Upper lobe of right lung (tissue), 1 donor: ENCODE measurements at regions not wholly inside any gene's neighbourhood (a gene's known extent, or its start where the extent isn't known, plus 50 kb on each side); places are given as distances from the start of the nearest gene placed in this dataset.

Experiments
- ATAC-seq: fragments of 200-7000 bp; cut with Tn5 transposase; one replicate; pipeline ENCODE4 v1.9.1; 2020; ENCODE audit warnings: mild to moderate bottlenecking, moderate library complexity
- DNase-seq: peaks from one replicate; pipeline ENCODE4 v3.0.0-alpha.2; 2020
- H3K27ac ChIP-seq: fragments of 200-600 bp; one replicate; pipeline ENCODE4 v1.8.0; 2022
- H3K27me3 ChIP-seq: fragments of 200-600 bp; one replicate; pipeline ENCODE4 v1.8.0; 2022; ENCODE audit warnings: mild to moderate bottlenecking
- H3K36me3 ChIP-seq: fragments of 200-600 bp; one replicate; pipeline ENCODE4 v1.8.0; 2022
- H3K4me1 ChIP-seq: fragments of 200-600 bp; one replicate; pipeline ENCODE4 v1.8.0; 2022
- H3K4me3 ChIP-seq: fragments of 200-600 bp; one replicate; pipeline ENCODE4 v1.8.0; 2022; ENCODE audit warnings: mild to moderate bottlenecking
- H3K9me3 ChIP-seq: fragments of 200-600 bp; one replicate; pipeline ENCODE4 v1.8.0; 2022
- CTCF ChIP-seq: fragments of 200-600 bp; IDR thresholded peaks from one replicate; pipeline ENCODE4 v1.8.0; 2022; ENCODE audit warnings: antibody characterized with exemption
- intact Hi-C: fragments of 100-400 bp; cut with DNase I; formaldehyde crosslinking; loops from one replicate; pipeline ENCODE4 v1.11.0; 2022
- donor health status: DM: no; HTN: yes; CAD: no; lungs with severe emphysema.

- no peaks in the 10 kb centered on the region for H3K9me3 ChIP-seq
- H3K27me3 ChIP-seq: no peaks in the 10 kb centered on the region
- no peak for TF ChIP-seq CTCF
- H3K4me1 ChIP-seq: no peaks in the 10 kb centered on the region
- intact Hi-C loops: no loop called here
- H3K36me3 ChIP-seq: no peaks in the 10 kb centered on the region
- no peak overlapping the region for H3K27ac ChIP-seq
- no peak for ATAC-seq
- H3K4me3 ChIP-seq: no peak overlapping the region
- DNase-seq: no peak
Observed at GRCh38 chr13:105573136-105573535, 962.3 kb downstream of the EFNB2 start.

GRCh38 chr13:105572401-105572800 is 963.1 kb downstream of the EFNB2 start:
- intact Hi-C loops: no loop called here
- DNase-seq (no peak), ATAC-seq (no peak)
- Histone ChIP-seq H3K27me3 (no peaks in the 10 kb centered on the region), H3K27ac (no peak overlapping the region), H3K4me1 (no peaks in the 10 kb centered on the region), H3K36me3 (no peaks in the 10 kb centered on the region), H3K4me3 (no peak overlapping the region), H3K9me3 (no peaks in the 10 kb centered on the region)
- no peak for TF ChIP-seq CTCF

GRCh38 chr13:105569816-105570215 is 965.6 kb downstream of the EFNB2 start:
- H3K9me3 ChIP-seq: no peaks in the 10 kb centered on the region
- H3K27me3 ChIP-seq: no peaks in the 10 kb centered on the region
- intact Hi-C loops: no loop called here
- no peak for ATAC-seq
- H3K4me1 ChIP-seq: no peaks in the 10 kb centered on the region
- no peak for TF ChIP-seq CTCF
- H3K36me3 ChIP-seq: no peaks in the 10 kb centered on the region
- no peak overlapping the region for H3K27ac ChIP-seq
- no peak for DNase-seq
- H3K4me3 ChIP-seq: no peak overlapping the region

GRCh38 chr13:105567951-105568525 is 967.4 kb downstream of the EFNB2 start:
- Histone ChIP-seq H3K27ac (no peak overlapping the region), H3K9me3 (no peaks in the 10 kb centered on the region), H3K4me3 (no peak overlapping the region), H3K36me3 (no peaks in the 10 kb centered on the region), H3K27me3 (no peaks in the 10 kb centered on the region), H3K4me1 (no peaks in the 10 kb centered on the region)
- intact Hi-C loops: no loop called here
- no peak for TF ChIP-seq CTCF
- ATAC-seq (peak; percentile 83), DNase-seq (no peak)

- Histone ChIP-seq H3K27ac (no peak overlapping the region), H3K9me3 (no peaks in the 10 kb centered on the region), H3K27me3 (no peaks in the 10 kb centered on the region), H3K4me1 (no peaks in the 10 kb centered on the region), H3K36me3 (no peaks in the 10 kb centered on the region), H3K4me3 (no peak overlapping the region)
- no peak for TF ChIP-seq CTCF
- DNase-seq: no peak
- no peak for ATAC-seq
- intact Hi-C loops: no loop called here
Observed at GRCh38 chr13:105565136-105565727, 970.2 kb downstream of the EFNB2 start.

GRCh38 chr13:105552078-105552477 is 983.4 kb downstream of the EFNB2 start:
- DNase-seq (no peak), ATAC-seq (no peak)
- Histone ChIP-seq H3K27me3 (no peaks in the 10 kb centered on the region), H3K27ac (no peak overlapping the region), H3K4me1 (no peaks in the 10 kb centered on the region), H3K9me3 (no peaks in the 10 kb centered on the region), H3K4me3 (no peak overlapping the region), H3K36me3 (no peaks in the 10 kb centered on the region)
- intact Hi-C loops: no loop called here
- TF ChIP-seq CTCF: no peak
